HUES6 (cell line): ENCODE measurements at regions not wholly inside any gene's neighbourhood (a gene's known extent, or its start where the extent isn't known, plus 50 kb on each side); places are given as distances from the start of the nearest gene placed in this dataset.
"Not testable (repeated sequence)": the region's sequence is repeated elsewhere in the genome, so short reads cannot be mapped to it uniquely, and the experiment has no call there.

ENCODE experiments used
- H3K27ac ChIP-seq: 2 replicates; pipeline ENCODE4 v1.7.0; 2013; ENCODE audit warnings: low read depth, mild to moderate bottlenecking, low read length, inconsistent platforms
- H3K27me3 ChIP-seq: 2 replicates; pipeline ENCODE4 v1.6.1; 2013; ENCODE audit warnings: low read length; ENCODE audit not compliant: control insufficient read depth, insufficient read depth
- H3K36me3 ChIP-seq: 2 replicates; pipeline ENCODE4 v1.6.1; 2013; ENCODE audit warnings: low read length; ENCODE audit not compliant: control insufficient read depth, insufficient read depth
- H3K4me1 ChIP-seq: 2 replicates; pipeline ENCODE4 v1.6.1; 2013; ENCODE audit warnings: low read length; ENCODE audit not compliant: control insufficient read depth, insufficient read depth
- H3K4me3 ChIP-seq: 2 replicates; pipeline ENCODE4 v1.5.1; 2013; ENCODE audit warnings: low read depth, low read length
- H3K9ac ChIP-seq: one replicate; pipeline ENCODE4 v1.6.1; 2013; ENCODE audit warnings: mild to moderate bottlenecking, low read length
- H3K9me3 ChIP-seq: 2 replicates; pipeline ENCODE4 v1.6.1; 2013; ENCODE audit warnings: low read depth, low read length; ENCODE audit not compliant: control insufficient read depth, insufficient read depth

GRCh38 chr11:29171360-29171950 lies 845.4 kb downstream of the KCNA4 start:
- no peaks in the 10 kb centered on the region for H3K36me3 ChIP-seq
- H3K27me3 ChIP-seq = no peaks in the 10 kb centered on the region
- H3K4me1 ChIP-seq = no peaks in the 10 kb centered on the region
- H3K27ac ChIP-seq = no peak overlapping the region
- H3K4me3 ChIP-seq = no peak overlapping the region
- no peaks in the 10 kb centered on the region for H3K9me3 ChIP-seq
- no peak overlapping the region for H3K9ac ChIP-seq

- Histone ChIP-seq H3K27me3 (no peaks in the 10 kb centered on the region), H3K4me1 (no peaks in the 10 kb centered on the region), H3K9ac (no peak overlapping the region), H3K9me3 (no peaks in the 10 kb centered on the region), H3K4me3 (no peak overlapping the region), H3K27ac (no peak overlapping the region), H3K36me3 (no peaks in the 10 kb centered on the region)
Measured at GRCh38 chr11:29166306-29166705, 850.5 kb downstream of the KCNA4 start.

GRCh38 chr11:29163231-29163630 lies 853.6 kb downstream of the KCNA4 start:
- no peak overlapping the region for H3K9ac ChIP-seq
- H3K4me3 ChIP-seq = no peak overlapping the region
- H3K4me1 ChIP-seq = no peaks in the 10 kb centered on the region
- H3K9me3 ChIP-seq = no peaks in the 10 kb centered on the region
- no peak overlapping the region for H3K27ac ChIP-seq
- H3K36me3 ChIP-seq = no peaks in the 10 kb centered on the region
- no peaks in the 10 kb centered on the region for H3K27me3 ChIP-seq

GRCh38 chr11:29162491-29162890 lies 854.3 kb downstream of the KCNA4 start:
- H3K27ac ChIP-seq = no peak overlapping the region
- H3K9me3 ChIP-seq = no peaks in the 10 kb centered on the region
- no peak overlapping the region for H3K4me3 ChIP-seq
- no peaks in the 10 kb centered on the region for H3K27me3 ChIP-seq
- H3K9ac ChIP-seq = no peak overlapping the region
- H3K4me1 ChIP-seq = no peaks in the 10 kb centered on the region
- H3K36me3 ChIP-seq = no peaks in the 10 kb centered on the region

GRCh38 chr11:29161191-29161590 lies 855.6 kb downstream of the KCNA4 start:
- H3K9ac ChIP-seq = no peak overlapping the region
- H3K27me3 ChIP-seq = no peaks in the 10 kb centered on the region
- no peak overlapping the region for H3K27ac ChIP-seq
- no peaks in the 10 kb centered on the region for H3K36me3 ChIP-seq
- no peaks in the 10 kb centered on the region; the same call in 1 of the 2 replicates for H3K9me3 ChIP-seq
- H3K4me1 ChIP-seq = no peaks in the 10 kb centered on the region
- H3K4me3 ChIP-seq = no peak overlapping the region

GRCh38 chr11:29159552-29160465 lies 857.0 kb downstream of the KCNA4 start:
- no peaks in the 10 kb centered on the region for H3K36me3 ChIP-seq
- H3K9me3 ChIP-seq = no peaks in the 10 kb centered on the region; the same call in 1 of the 2 replicates
- no peak overlapping the region for H3K27ac ChIP-seq

GRCh38 chr11:29153078-29153477 lies 863.8 kb downstream of the KCNA4 start:
- Histone ChIP-seq H3K27ac (no peak overlapping the region), H3K36me3 (no peaks in the 10 kb centered on the region), H3K27me3 (no peaks in the 10 kb centered on the region), H3K9ac (no peak overlapping the region), H3K4me3 (no peak overlapping the region), H3K4me1 (no peaks in the 10 kb centered on the region), H3K9me3 (peaks cover 2% of the 10 kb centered on the region; the same call in 1 of the 2 replicates)

More at GRCh38 chr11:29159552-29160465, 857.0 kb downstream of the KCNA4 start:
- Histone ChIP-seq H3K9ac (no peak overlapping the region), H3K27me3 (no peaks in the 10 kb centered on the region), H3K4me1 (no peaks in the 10 kb centered on the region), H3K4me3 (no peak overlapping the region)

- not testable (repeated sequence) for H3K4me3 ChIP-seq, H3K36me3 ChIP-seq, H3K9me3 ChIP-seq, H3K4me1 ChIP-seq, H3K27ac ChIP-seq, H3K9ac ChIP-seq, H3K27me3 ChIP-seq
Measured at GRCh38 chr11:29142573-29142972, 874.3 kb downstream of the KCNA4 start.

GRCh38 chr11:29135504-29135903 lies 881.3 kb downstream of the KCNA4 start:
- H3K9me3 ChIP-seq = no peaks in the 10 kb centered on the region
- H3K27ac ChIP-seq = no peak overlapping the region
- no peaks in the 10 kb centered on the region for H3K36me3 ChIP-seq
- H3K9ac ChIP-seq = no peak overlapping the region
- no peaks in the 10 kb centered on the region for H3K4me1 ChIP-seq
- no peak overlapping the region for H3K4me3 ChIP-seq
- no peaks in the 10 kb centered on the region for H3K27me3 ChIP-seq

GRCh38 chr11:29131055-29131454 lies 885.8 kb downstream of the KCNA4 start:
- Histone ChIP-seq H3K4me3 (no peak overlapping the region), H3K4me1 (no peaks in the 10 kb centered on the region), H3K9me3 (no peaks in the 10 kb centered on the region), H3K27ac (no peak overlapping the region), H3K27me3 (no peaks in the 10 kb centered on the region), H3K36me3 (no peaks in the 10 kb centered on the region), H3K9ac (no peak overlapping the region)

GRCh38 chr11:29129844-29130243 lies 887.0 kb downstream of the KCNA4 start:
- no peak overlapping the region for H3K27ac ChIP-seq

More at GRCh38 chr11:29129844-29130243, 887.0 kb downstream of the KCNA4 start:
- no peaks in the 10 kb centered on the region for H3K9me3 ChIP-seq
- H3K9ac ChIP-seq = no peak overlapping the region
- H3K27me3 ChIP-seq = no peaks in the 10 kb centered on the region
- no peak overlapping the region for H3K4me3 ChIP-seq
- no peaks in the 10 kb centered on the region for H3K36me3 ChIP-seq
- no peaks in the 10 kb centered on the region for H3K4me1 ChIP-seq
